ENCODE measurements at regions not wholly inside any gene's neighbourhood (a gene's known extent, or its start where the extent isn't known, plus 50 kb on each side); places are given as distances from the start of the nearest gene placed in this dataset.
"Not testable (repeated sequence)": the region's sequence is repeated elsewhere in the genome, so short reads cannot be mapped to it uniquely, and the experiment has no call there.

- not testable (repeated sequence) for TF ChIP-seq CTCF (IDR thresholded peaks at IDR 0.05; ENCODE audit: low read length); EZH2 (optimal IDR thresholded peaks at IDR 0.05; ENCODE audit: low read depth, low read length)
Observed at GRCh38 chr16:31689331-31689730, 161.6 kb downstream of the AHSP start.
